C4-2B (cell line): ENCODE measurements at regions not wholly inside any gene's neighbourhood (a gene's known extent, or its start where the extent isn't known, plus 50 kb on each side); places are given as distances from the start of the nearest gene placed in this dataset.
"Not testable (repeated sequence)": the region's sequence is repeated elsewhere in the genome, so short reads cannot be mapped to it uniquely, and the experiment has no call there.

Experiments used
- CTCF ChIP-seq: fragments of 450-650 bp; conservative IDR thresholded peaks from 2 replicates; pipeline ENCODE4 v1.5.1; 2017; ENCODE audit warnings: mild to moderate bottlenecking
- ZFX ChIP-seq: fragments of 450-650 bp; IDR thresholded peaks from 2 replicates; pipeline ENCODE4 v1.6.1; 2017

GRCh38 chr1:146710838-146711521, 227.1 kb upstream of the NBPF12 start:
- TF ChIP-seq CTCF, ZFX: not testable (repeated sequence)
